ENCODE measurements at regions not wholly inside any gene's neighbourhood (a gene's known extent, or its start where the extent isn't known, plus 50 kb on each side); places are given as distances from the start of the nearest gene placed in this dataset.

DNA sequence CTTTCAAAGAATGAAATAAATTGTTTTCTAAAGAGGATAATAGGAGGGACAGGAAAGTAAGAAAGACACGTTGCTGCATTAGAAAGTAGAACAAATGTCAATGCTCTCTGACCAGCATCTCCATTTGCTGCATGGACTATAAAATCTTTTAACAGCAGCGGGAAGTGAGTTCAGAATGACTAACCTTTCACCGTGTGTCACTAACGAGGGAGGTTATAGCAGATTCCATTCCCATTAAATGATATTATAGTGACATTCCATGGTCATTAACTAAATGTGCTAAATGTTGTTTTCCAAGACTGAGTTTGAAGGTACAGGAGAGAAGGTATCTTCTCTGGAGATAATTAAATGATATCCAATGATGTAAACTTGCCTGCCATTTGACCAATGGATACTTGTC lies 127.1 kb upstream of the HS3ST3A1 start:
- Histone ChIP-seq H3K27ac (no peak overlapping the region), H3K4me1 (no peaks in the 10 kb centered on the region), H3K9me3 (no peaks in the 10 kb centered on the region), H3K4me3 (no peak overlapping the region), H3K36me3 (no peaks in the 10 kb centered on the region), H3K27me3 (no peaks in the 10 kb centered on the region)
- no peak for DNase-seq (ENCODE audit: low spot score)
- TF ChIP-seq, protein P1, sequence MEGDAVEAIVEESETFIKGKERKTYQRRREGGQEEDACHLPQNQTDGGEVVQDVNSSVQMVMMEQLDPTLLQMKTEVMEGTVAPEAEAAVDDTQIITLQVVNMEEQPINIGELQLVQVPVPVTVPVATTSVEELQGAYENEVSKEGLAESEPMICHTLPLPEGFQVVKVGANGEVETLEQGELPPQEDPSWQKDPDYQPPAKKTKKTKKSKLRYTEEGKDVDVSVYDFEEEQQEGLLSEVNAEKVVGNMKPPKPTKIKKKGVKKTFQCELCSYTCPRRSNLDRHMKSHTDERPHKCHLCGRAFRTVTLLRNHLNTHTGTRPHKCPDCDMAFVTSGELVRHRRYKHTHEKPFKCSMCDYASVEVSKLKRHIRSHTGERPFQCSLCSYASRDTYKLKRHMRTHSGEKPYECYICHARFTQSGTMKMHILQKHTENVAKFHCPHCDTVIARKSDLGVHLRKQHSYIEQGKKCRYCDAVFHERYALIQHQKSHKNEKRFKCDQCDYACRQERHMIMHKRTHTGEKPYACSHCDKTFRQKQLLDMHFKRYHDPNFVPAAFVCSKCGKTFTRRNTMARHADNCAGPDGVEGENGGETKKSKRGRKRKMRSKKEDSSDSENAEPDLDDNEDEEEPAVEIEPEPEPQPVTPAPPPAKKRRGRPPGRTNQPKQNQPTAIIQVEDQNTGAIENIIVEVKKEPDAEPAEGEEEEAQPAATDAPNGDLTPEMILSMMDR (IDR thresholded peaks at IDR 0.05), result no peak

DNA sequence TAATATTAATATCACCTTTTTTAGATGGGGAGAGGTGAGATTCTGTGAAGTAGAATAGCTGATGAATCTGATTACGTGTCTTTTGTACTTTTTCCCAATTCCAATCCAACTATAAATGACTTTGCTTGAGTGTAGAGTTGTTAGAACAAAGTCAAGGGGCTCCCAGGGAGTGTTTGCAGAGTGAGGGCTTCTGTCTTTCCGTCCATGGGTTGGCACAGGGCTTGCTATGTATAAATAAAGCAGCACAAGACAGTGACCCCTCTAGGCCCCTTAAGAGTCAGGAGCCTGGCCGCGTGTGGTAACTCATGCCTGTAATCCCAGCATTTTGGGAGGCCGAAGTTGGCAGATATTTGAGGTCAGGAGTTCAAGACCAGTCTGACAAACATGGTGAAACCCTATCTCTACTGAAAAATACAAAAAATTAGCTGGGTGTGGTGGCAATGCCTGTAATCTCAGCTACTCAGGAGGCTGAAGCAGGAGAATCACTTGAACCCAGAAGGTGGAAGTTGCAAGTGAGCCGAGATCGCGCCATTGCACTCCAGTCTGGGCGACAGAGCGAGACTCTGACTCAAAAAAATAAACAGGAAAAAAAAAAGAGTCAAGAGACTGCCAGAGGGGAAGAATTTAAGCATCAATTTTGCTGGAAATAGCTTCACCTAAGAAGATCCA lies 127.9 kb upstream of the HS3ST3A1 start:
- TF ChIP-seq, protein P1 (IDR thresholded peaks at IDR 0.05), result no peak
- DNase-seq (ENCODE audit: low spot score), result no peak
- Histone ChIP-seq H3K27ac (no peak overlapping the region), H3K4me1 (no peaks in the 10 kb centered on the region), H3K4me3 (no peak overlapping the region), H3K9me3 (no peaks in the 10 kb centered on the region), H3K36me3 (no peaks in the 10 kb centered on the region), H3K27me3 (no peaks in the 10 kb centered on the region)

DNA sequence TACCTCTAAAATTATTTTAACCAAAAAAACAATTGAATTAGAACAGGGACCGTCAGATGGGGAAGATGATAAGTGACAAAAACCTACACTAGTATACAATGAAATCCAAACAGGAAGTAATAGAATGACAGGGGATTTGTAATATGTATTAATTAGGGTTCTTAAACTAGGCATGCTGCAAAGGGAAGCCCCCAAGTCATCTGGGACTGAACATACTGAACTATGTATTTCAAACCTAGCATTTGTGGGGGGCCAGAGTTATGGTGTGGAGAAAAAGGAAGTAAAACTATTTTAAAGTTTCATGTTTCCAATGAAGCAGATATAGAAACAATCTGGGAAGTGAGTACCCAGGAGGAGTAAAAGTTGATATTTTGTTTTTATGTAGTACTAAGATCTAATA lies 133.2 kb upstream of the HS3ST3A1 start:
- H3K4me1 ChIP-seq, result no peaks in the 10 kb centered on the region
- no peaks in the 10 kb centered on the region for H3K36me3 ChIP-seq
- TF ChIP-seq, protein P1 (IDR thresholded peaks at IDR 0.05), result no peak
- no peak overlapping the region for H3K4me3 ChIP-seq
- H3K27ac ChIP-seq, result no peak overlapping the region
- no peaks in the 10 kb centered on the region for H3K27me3 ChIP-seq
- DNase-seq (ENCODE audit: low spot score), result no peak
- no peaks in the 10 kb centered on the region for H3K9me3 ChIP-seq

DNA sequence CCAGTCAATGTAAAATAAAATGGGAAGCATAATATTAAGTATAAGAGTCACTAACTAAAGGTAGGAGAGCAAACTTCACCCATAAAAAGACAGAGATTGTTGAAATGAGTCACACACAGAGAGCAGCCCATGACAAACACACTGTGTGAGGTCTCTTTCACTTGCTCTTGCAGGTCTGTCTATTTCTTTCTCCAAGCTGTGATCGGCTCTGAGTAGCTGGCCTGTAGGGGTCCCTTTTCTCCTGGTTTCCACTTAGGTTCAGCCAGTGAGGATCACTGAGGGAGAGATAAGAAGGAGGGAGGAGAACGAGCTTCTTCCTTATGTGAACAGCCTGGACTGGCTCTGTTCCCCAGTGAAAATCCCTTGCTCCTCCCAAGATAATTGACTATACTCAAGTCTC lies 133.7 kb upstream of the HS3ST3A1 start:
- Histone ChIP-seq H3K27ac (no peak overlapping the region), H3K36me3 (no peaks in the 10 kb centered on the region), H3K4me1 (no peaks in the 10 kb centered on the region), H3K4me3 (no peak overlapping the region), H3K27me3 (no peaks in the 10 kb centered on the region), H3K9me3 (no peaks in the 10 kb centered on the region)
- DNase-seq (ENCODE audit: low spot score), result no peak
- TF ChIP-seq, protein P1 (IDR thresholded peaks at IDR 0.05), result no peak

DNA sequence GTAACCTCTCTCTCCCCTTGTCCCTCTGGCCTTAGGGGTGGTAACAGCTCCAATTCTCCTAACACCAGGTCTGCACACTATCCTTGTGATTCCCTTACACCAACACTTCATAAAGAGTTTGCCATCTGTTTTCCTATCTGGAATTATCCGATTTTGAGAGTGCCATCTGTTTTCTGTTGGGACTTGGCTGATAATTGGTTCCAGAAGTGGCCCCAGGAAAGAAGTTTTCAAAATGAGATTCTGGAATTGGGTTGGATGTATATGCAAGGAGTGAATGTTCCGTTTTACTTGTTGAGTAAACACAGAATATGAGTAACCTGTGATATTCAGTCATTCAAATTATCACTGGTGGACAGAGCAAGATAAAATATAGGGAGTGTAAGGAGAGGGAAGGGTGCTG lies 134.1 kb upstream of the HS3ST3A1 start:
- TF ChIP-seq, protein P1 (IDR thresholded peaks at IDR 0.05), result no peak

DNA sequence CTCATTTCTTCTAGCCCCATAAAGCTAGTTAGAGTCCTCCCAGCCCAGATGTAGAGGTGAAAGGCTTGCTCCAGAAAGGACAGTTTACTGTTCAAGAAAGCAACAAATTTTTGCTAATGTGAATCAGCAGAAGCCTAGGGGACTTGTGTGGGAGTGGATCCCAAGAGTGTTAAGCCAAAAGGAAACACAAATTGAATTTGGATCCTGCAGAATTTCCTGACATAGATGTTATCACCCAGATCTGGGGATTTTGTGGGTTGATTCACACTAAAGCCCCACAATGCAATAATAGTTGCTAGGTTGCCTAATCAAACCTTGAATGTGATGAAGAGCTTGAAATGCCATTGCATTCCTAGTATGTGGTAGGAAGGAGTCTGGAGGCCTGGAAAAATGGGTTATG lies 135.2 kb upstream of the HS3ST3A1 start:
- DNase-seq (ENCODE audit: low spot score), result no peak
- TF ChIP-seq, protein P1 (IDR thresholded peaks at IDR 0.05), result no peak
- H3K4me1 ChIP-seq, result no peaks in the 10 kb centered on the region
- H3K27ac ChIP-seq, result no peak overlapping the region
- H3K9me3 ChIP-seq, result no peaks in the 10 kb centered on the region
- no peak overlapping the region for H3K4me3 ChIP-seq
- no peaks in the 10 kb centered on the region for H3K27me3 ChIP-seq
- no peaks in the 10 kb centered on the region for H3K36me3 ChIP-seq

More for the DNA sequence above, 134.1 kb upstream of the HS3ST3A1 start:
- Histone ChIP-seq H3K9me3 (no peaks in the 10 kb centered on the region), H3K27ac (no peak overlapping the region), H3K36me3 (no peaks in the 10 kb centered on the region), H3K4me1 (no peaks in the 10 kb centered on the region), H3K27me3 (no peaks in the 10 kb centered on the region), H3K4me3 (no peak overlapping the region)
- DNase-seq (ENCODE audit: low spot score), result no peak

Data from right atrium auricular region (tissue), 2 donors.